Esophagus squamous epithelium (tissue), 4 donors: ENCODE measurements at regions not wholly inside any gene's neighbourhood (a gene's known extent, or its start where the extent isn't known, plus 50 kb on each side); places are given as distances from the start of the nearest gene placed in this dataset.

Experiments used
- POLR2A ChIP-seq, 4 donors: fragments of 450-650 bp; IDR thresholded peaks; one replicate each; pipeline ENCODE4 v1.6.1; 2017; ENCODE audit warnings: antibody characterized with exemption in 4 of 4, mild to moderate bottlenecking in 4 of 4, moderate library complexity in 3 of 4
- TF ChIP-seq, protein P1 (sequence below), 6 experiments: fragments of 450-650 bp in 4 of 6; fragments of 200-600 bp in 2 of 6; sonication (generic) in 2 of 6; IDR thresholded peaks; one replicate each; pipeline ENCODE4 v1.5.1; 2016 to 2019; ENCODE audit warnings: antibody characterized with exemption in 6 of 6, mild to moderate bottlenecking in 4 of 6, moderate library complexity in 4 of 6

DNA sequence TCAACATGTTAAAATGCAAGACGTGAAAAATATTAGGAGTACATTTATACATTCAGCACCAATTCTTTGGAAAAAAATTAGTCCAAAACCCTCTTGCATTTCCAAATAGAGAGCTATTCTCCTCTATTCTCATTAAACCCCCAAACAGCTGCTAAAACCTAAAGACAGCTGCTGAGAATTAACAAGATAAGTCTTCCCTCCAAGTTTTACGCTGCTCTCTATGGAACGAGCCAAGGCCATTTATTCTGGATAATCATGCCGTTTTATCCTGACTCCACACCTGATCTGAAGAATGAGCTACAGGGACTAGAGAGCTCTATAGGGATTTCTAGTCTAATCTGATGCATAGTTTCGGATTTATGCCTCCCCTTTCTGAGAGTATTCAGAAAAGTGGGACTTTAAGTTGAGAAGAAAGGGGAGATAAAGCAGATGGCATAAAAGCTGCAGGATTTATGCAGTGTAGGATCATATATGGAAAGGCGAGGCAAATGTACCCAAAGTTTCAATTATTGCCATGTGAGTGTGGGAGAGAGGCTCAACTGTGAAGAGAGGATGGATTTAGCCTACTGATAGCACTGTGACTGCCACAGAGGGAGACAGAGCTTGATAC lies 64.7 kb upstream of the HS3ST5 start:
- TF ChIP-seq, protein P1, sequence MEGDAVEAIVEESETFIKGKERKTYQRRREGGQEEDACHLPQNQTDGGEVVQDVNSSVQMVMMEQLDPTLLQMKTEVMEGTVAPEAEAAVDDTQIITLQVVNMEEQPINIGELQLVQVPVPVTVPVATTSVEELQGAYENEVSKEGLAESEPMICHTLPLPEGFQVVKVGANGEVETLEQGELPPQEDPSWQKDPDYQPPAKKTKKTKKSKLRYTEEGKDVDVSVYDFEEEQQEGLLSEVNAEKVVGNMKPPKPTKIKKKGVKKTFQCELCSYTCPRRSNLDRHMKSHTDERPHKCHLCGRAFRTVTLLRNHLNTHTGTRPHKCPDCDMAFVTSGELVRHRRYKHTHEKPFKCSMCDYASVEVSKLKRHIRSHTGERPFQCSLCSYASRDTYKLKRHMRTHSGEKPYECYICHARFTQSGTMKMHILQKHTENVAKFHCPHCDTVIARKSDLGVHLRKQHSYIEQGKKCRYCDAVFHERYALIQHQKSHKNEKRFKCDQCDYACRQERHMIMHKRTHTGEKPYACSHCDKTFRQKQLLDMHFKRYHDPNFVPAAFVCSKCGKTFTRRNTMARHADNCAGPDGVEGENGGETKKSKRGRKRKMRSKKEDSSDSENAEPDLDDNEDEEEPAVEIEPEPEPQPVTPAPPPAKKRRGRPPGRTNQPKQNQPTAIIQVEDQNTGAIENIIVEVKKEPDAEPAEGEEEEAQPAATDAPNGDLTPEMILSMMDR (IDR thresholded peaks at IDR 0.05), result no peak
- TF ChIP-seq POLR2A (IDR thresholded peaks at IDR 0.05), result no peak
